GM21723 (cell line): ENCODE measurements at regions not wholly inside any gene's neighbourhood (a gene's known extent, or its start where the extent isn't known, plus 50 kb on each side); places are given as distances from the start of the nearest gene placed in this dataset.

Experiments used
- ATAC-seq: cut with Tn5 transposase; IDR thresholded peaks from one replicate; pipeline ENCODE4 v1.9.1; 2021; ENCODE audit warnings: mild to moderate bottlenecking, moderate library complexity; ENCODE audit not compliant: unreplicated experiment

GRCh38 chr10:2870654-2871053 is 196.7 kb upstream of the PFKP start:
- ATAC-seq, result no peak

- ATAC-seq, result no peak
Observed at GRCh38 chr10:2867788-2868299, 199.5 kb upstream of the PFKP start.

GRCh38 chr10:2866569-2866968 is 200.8 kb upstream of the PFKP start:
- no peak for ATAC-seq

GRCh38 chr10:2861632-2862210 is 205.6 kb upstream of the PFKP start:
- ATAC-seq, result no peak

GRCh38 chr10:2858452-2858851 is 208.9 kb upstream of the PFKP start:
- ATAC-seq, result no peak

GRCh38 chr10:2856598-2856997 is 210.8 kb upstream of the PFKP start:
- ATAC-seq, result no peak

- no peak for ATAC-seq
Observed at GRCh38 chr10:2852574-2853323, 214.6 kb upstream of the PFKP start.

- no peak for ATAC-seq
Observed at GRCh38 chr10:2851566-2851965, 215.8 kb upstream of the PFKP start.

- no peak for ATAC-seq
Observed at GRCh38 chr10:2850202-2850601, 217.1 kb upstream of the PFKP start.

GRCh38 chr10:2844925-2845324 is 222.4 kb upstream of the PFKP start:
- no peak for ATAC-seq

- no peak for ATAC-seq
Observed at GRCh38 chr10:2839081-2839725, 228.1 kb upstream of the PFKP start.

- ATAC-seq, result no peak
Observed at GRCh38 chr10:2837674-2838073, 229.7 kb upstream of the PFKP start.

GRCh38 chr10:2836921-2837662 is 230.3 kb upstream of the PFKP start:
- ATAC-seq, result no peak

GRCh38 chr10:2834214-2834613 is 233.1 kb upstream of the PFKP start:
- no peak for ATAC-seq

- no peak for ATAC-seq
Observed at GRCh38 chr10:2831509-2831908, 235.8 kb upstream of the PFKP start.

- no peak for ATAC-seq
Observed at GRCh38 chr10:2828741-2829140, 238.6 kb upstream of the PFKP start.

GRCh38 chr10:2826675-2827074 is 240.7 kb upstream of the PFKP start:
- ATAC-seq, result no peak

GRCh38 chr10:2825841-2826240 is 241.5 kb upstream of the PFKP start:
- no peak for ATAC-seq

- ATAC-seq, result no peak
Observed at GRCh38 chr10:2817940-2818636, 249.3 kb upstream of the PFKP start.

- no peak for ATAC-seq
Observed at GRCh38 chr10:2813693-2814092, 253.7 kb upstream of the PFKP start.

- no peak for ATAC-seq
Observed at GRCh38 chr10:2813286-2813685, 254.1 kb upstream of the PFKP start.
